GM12878 (cell line): ENCODE measurements at regions not wholly inside any gene's neighbourhood (a gene's known extent, or its start where the extent isn't known, plus 50 kb on each side); places are given as distances from the start of the nearest gene placed in this dataset.

Source experiments
- EZH2 ChIP-seq: IDR thresholded peaks from 2 replicates; pipeline ENCODE4 v1.6.1; 2012; ENCODE audit warnings: low read depth, mild to moderate bottlenecking, control low read depth, inconsistent platforms, low read length, borderline replicate concordance; ENCODE audit not compliant: control insufficient read depth
- NFYB ChIP-seq: IDR thresholded peaks from 2 replicates; pipeline ENCODE4 v1.6.1; 2011; ENCODE audit warnings: low read depth, mild to moderate bottlenecking, low read length, improper control_type of control experiment, moderate library complexity; ENCODE audit not compliant: insufficient read depth
- NKRF ChIP-seq: fragments of 450-650 bp; conservative IDR thresholded peaks from 2 replicates; pipeline ENCODE4 v1.6.1; 2017; ENCODE audit warnings: mild to moderate bottlenecking, moderate library complexity

GRCh38 chr7:22896917-22897316, 74.3 kb upstream of the TOMM7 start:
- TF ChIP-seq NKRF (no peak), EZH2 (no peak), NFYB (no peak)
